ENCODE measurements at regions not wholly inside any gene's neighbourhood (a gene's known extent, or its start where the extent isn't known, plus 50 kb on each side); places are given as distances from the start of the nearest gene placed in this dataset.

DNA sequence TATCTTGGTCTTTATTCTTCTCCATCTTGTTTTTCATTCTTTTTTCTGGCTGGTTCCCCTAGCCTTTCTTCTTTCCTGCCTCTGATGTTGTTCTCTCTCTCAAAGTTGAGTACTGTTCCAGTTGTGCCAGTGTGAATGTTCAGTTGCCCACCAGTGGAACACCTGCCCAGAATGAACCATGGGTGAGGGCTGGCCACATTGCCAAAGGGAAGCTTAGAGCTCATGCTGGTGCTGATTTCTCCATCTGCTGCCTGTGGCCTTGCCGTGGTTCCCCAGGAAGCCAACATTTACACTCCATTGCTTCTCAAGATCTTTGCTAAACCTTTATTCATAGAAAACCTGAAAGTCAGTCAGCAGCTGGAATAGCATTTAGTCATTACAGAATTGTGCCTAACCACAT is 99.1 kb upstream of the MC2R start:
- POLR2A ChIA-PET: no interaction called here
- Histone ChIP-seq H3K36me3 (replicated peaks in 1 of 2; ENCODE audit: control insufficient read depth in 1 of 2, insufficient read depth in 2 of 2, low read length in 1 of 2) (no peaks in the 10 kb centered on the region), H2AFZ (ENCODE audit: low read depth) (no peak overlapping the region), H3K9ac (no peak overlapping the region), H3K9me2 (no peaks in the 10 kb centered on the region), H3K9me3 (no peaks in the 10 kb centered on the region), H3K79me2 (ENCODE audit: insufficient read depth) (no peaks in the 10 kb centered on the region), H3K4me2 (no peak overlapping the region), H3K4me1 (ENCODE audit: control insufficient read depth in 1 of 2, insufficient read depth in 2 of 2, low read depth in 1 of 2, low read length in 1 of 2) (no peaks in the 10 kb centered on the region), H3K4me3 (ENCODE audit: low read depth in 2 of 2, low read length in 1 of 2) (no peak overlapping the region), H3K27ac (ENCODE audit: low read depth in 2 of 2, low read length in 1 of 2) (no peak overlapping the region), H3K27me3 (ENCODE audit: insufficient read depth) (no peaks in the 10 kb centered on the region; the same call in none of the 2 replicates), H3F3A (replicated peaks; ENCODE audit: insufficient read depth) (no peaks in the 10 kb centered on the region), H4K20me1 (ENCODE audit: insufficient read depth) (no peaks in the 10 kb centered on the region)
- TF ChIP-seq RFX5 (IDR thresholded peaks at IDR 0.05; ENCODE audit: low read length) (no peak), EZH2phosphoT487 (IDR thresholded peaks at IDR 0.05; ENCODE audit: borderline replicate concordance, low read depth) (no peak), NRF1 (IDR thresholded peaks at IDR 0.05; ENCODE audit: low read depth, low read length) (no peak), EP300 (IDR thresholded peaks at IDR 0.05; ENCODE audit: borderline replicate concordance in 1 of 2, low read depth in 1 of 2, low read length in 1 of 2) (no peak), RAD21 (IDR thresholded peaks at IDR 0.05; ENCODE audit: low read length) (no peak), RCOR1 (IDR thresholded peaks at IDR 0.05; ENCODE audit: low read length) (no peak), SIN3A (IDR thresholded peaks at IDR 0.05; ENCODE audit: borderline replicate concordance, low read depth, low read length) (no peak)
- TF ChIP-seq, protein P1, sequence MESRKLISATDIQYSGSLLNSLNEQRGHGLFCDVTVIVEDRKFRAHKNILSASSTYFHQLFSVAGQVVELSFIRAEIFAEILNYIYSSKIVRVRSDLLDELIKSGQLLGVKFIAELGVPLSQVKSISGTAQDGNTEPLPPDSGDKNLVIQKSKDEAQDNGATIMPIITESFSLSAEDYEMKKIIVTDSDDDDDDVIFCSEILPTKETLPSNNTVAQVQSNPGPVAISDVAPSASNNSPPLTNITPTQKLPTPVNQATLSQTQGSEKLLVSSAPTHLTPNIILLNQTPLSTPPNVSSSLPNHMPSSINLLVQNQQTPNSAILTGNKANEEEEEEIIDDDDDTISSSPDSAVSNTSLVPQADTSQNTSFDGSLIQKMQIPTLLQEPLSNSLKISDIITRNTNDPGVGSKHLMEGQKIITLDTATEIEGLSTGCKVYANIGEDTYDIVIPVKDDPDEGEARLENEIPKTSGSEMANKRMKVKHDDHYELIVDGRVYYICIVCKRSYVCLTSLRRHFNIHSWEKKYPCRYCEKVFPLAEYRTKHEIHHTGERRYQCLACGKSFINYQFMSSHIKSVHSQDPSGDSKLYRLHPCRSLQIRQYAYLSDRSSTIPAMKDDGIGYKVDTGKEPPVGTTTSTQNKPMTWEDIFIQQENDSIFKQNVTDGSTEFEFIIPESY (IDR thresholded peaks at IDR 0.05; ENCODE audit: borderline replicate concordance, low read depth): no peak
- TF ChIP-seq, protein P2, sequence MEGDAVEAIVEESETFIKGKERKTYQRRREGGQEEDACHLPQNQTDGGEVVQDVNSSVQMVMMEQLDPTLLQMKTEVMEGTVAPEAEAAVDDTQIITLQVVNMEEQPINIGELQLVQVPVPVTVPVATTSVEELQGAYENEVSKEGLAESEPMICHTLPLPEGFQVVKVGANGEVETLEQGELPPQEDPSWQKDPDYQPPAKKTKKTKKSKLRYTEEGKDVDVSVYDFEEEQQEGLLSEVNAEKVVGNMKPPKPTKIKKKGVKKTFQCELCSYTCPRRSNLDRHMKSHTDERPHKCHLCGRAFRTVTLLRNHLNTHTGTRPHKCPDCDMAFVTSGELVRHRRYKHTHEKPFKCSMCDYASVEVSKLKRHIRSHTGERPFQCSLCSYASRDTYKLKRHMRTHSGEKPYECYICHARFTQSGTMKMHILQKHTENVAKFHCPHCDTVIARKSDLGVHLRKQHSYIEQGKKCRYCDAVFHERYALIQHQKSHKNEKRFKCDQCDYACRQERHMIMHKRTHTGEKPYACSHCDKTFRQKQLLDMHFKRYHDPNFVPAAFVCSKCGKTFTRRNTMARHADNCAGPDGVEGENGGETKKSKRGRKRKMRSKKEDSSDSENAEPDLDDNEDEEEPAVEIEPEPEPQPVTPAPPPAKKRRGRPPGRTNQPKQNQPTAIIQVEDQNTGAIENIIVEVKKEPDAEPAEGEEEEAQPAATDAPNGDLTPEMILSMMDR (IDR thresholded peaks at IDR 0.05): no peak
- TF ChIP-seq, protein P3, sequence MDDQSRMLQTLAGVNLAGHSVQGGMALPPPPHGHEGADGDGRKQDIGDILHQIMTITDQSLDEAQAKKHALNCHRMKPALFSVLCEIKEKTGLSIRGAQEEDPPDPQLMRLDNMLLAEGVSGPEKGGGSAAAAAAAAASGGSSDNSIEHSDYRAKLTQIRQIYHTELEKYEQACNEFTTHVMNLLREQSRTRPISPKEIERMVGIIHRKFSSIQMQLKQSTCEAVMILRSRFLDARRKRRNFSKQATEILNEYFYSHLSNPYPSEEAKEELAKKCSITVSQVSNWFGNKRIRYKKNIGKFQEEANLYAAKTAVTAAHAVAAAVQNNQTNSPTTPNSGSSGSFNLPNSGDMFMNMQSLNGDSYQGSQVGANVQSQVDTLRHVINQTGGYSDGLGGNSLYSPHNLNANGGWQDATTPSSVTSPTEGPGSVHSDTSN (IDR thresholded peaks at IDR 0.05): no peak
- TF ChIP-seq, protein P4, sequence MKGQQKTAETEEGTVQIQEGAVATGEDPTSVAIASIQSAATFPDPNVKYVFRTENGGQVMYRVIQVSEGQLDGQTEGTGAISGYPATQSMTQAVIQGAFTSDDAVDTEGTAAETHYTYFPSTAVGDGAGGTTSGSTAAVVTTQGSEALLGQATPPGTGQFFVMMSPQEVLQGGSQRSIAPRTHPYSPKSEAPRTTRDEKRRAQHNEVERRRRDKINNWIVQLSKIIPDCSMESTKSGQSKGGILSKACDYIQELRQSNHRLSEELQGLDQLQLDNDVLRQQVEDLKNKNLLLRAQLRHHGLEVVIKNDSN (IDR thresholded peaks at IDR 0.05; ENCODE audit: borderline replicate concordance, low read depth): no peak
- no peak for DNase-seq
- CTCF ChIA-PET: no interaction called here
- 0% methylated on average over 1 of the region's 1 CpG for WGBS (ENCODE audit: low lambda C conversion rate)

DNA sequence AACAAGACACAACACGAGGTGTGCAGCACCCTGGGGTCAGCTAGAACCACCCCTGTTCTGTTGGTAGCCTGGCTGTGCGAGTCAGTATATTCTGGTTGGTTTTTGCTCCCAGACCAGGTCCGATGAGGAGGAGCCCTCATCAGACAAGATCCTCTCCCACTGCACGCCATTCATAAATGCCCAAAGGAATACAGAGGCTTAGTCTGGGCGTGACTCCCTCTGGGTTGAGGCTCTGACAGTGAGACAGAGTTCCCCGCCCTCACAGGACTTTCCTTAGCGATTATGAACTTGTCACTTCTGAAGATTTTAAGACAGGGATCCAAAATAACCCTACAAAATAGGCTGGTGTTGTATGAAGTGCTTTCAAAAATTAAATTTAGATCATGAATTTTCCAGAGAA is 85.5 kb upstream of the MC2R start:
- Histone ChIP-seq H3K9me2 (no peaks in the 10 kb centered on the region), H3F3A (replicated peaks; ENCODE audit: insufficient read depth) (no peaks in the 10 kb centered on the region), H3K36me3 (replicated peaks in 1 of 2; ENCODE audit: control insufficient read depth in 1 of 2, insufficient read depth in 2 of 2, low read length in 1 of 2) (no peaks in the 10 kb centered on the region), H4K20me1 (ENCODE audit: insufficient read depth) (no peaks in the 10 kb centered on the region), H3K79me2 (ENCODE audit: insufficient read depth) (no peaks in the 10 kb centered on the region), H3K4me1 (ENCODE audit: control insufficient read depth in 1 of 2, insufficient read depth in 2 of 2, low read depth in 1 of 2, low read length in 1 of 2) (no peaks in the 10 kb centered on the region), H3K27me3 (ENCODE audit: insufficient read depth) (no peaks in the 10 kb centered on the region), H3K9ac (no peak overlapping the region), H2AFZ (ENCODE audit: low read depth) (no peak overlapping the region), H3K9me3 (no peaks in the 10 kb centered on the region), H3K4me3 (ENCODE audit: low read depth in 2 of 2, low read length in 1 of 2) (no peak overlapping the region), H3K4me2 (no peak overlapping the region), H3K27ac (ENCODE audit: low read depth in 2 of 2, low read length in 1 of 2) (no peak overlapping the region)
- WGBS (ENCODE audit: low lambda C conversion rate): 2% methylated on average over 7 of the region's 7 CpGs
- CTCF ChIA-PET: no interaction called here
- DNase-seq: no peak
- POLR2A ChIA-PET: no interaction called here
- TF ChIP-seq, protein P3 (IDR thresholded peaks at IDR 0.05): no peak
- no peak for TF ChIP-seq RCOR1 (IDR thresholded peaks at IDR 0.05; ENCODE audit: low read length)
- no peak for TF ChIP-seq RAD21 (IDR thresholded peaks at IDR 0.05; ENCODE audit: low read length)
- no peak for TF ChIP-seq RFX5 (IDR thresholded peaks at IDR 0.05; ENCODE audit: low read length)
- no peak for TF ChIP-seq NFIC (IDR thresholded peaks at IDR 0.05; ENCODE audit: borderline replicate concordance)
- TF ChIP-seq FOSL2 (IDR thresholded peaks at IDR 0.05; ENCODE audit: borderline replicate concordance, low read depth): no peak
- TF ChIP-seq MXI1 (IDR thresholded peaks at IDR 0.05; ENCODE audit: low read depth, low read length): no peak
- TF ChIP-seq FOXJ3 (CRISPR knock-in tag; IDR thresholded peaks at IDR 0.05): no peak
- TF ChIP-seq GABPA (IDR thresholded peaks at IDR 0.05; ENCODE audit: low read depth): no peak
- no peak for TF ChIP-seq ELF1 (IDR thresholded peaks at IDR 0.05)
- no peak for TF ChIP-seq EP300 (IDR thresholded peaks at IDR 0.05; ENCODE audit: borderline replicate concordance in 1 of 2, low read depth in 1 of 2, low read length in 1 of 2)

Data from SK-N-SH (cell line).